Fibroblast of pulmonary artery (primary cell): ENCODE measurements at regions not wholly inside any gene's neighbourhood (a gene's known extent, or its start where the extent isn't known, plus 50 kb on each side); places are given as distances from the start of the nearest gene placed in this dataset.

Experiments used
- DNase-seq: peaks from one replicate; pipeline ENCODE4 v3.0.0-alpha.2; 2010; ENCODE audit warnings: low read depth
- H3K4me3 ChIP-seq: replicated peaks from 2 replicates; pipeline ENCODE4 v1.5.1; 2011; ENCODE audit warnings: low read depth, mild to moderate bottlenecking, control low read depth, low read length, moderate library complexity
- CTCF ChIP-seq: IDR thresholded peaks from 2 replicates; pipeline ENCODE4 v1.5.1; 2011; ENCODE audit warnings: mild to moderate bottlenecking, control low read depth, low read length, inconsistent platforms; ENCODE audit errors: missing control alignments

GRCh38 chr15:61327019-61327631 lies 98.0 kb upstream of the RORA start:
- no peak for DNase-seq
- H3K4me3 ChIP-seq, result no peak overlapping the region
- TF ChIP-seq CTCF, result no peak

GRCh38 chr15:61319892-61320291 lies 90.8 kb upstream of the RORA start:
- no peak for TF ChIP-seq CTCF
- DNase-seq, result no peak
- H3K4me3 ChIP-seq, result no peak overlapping the region

DNA sequence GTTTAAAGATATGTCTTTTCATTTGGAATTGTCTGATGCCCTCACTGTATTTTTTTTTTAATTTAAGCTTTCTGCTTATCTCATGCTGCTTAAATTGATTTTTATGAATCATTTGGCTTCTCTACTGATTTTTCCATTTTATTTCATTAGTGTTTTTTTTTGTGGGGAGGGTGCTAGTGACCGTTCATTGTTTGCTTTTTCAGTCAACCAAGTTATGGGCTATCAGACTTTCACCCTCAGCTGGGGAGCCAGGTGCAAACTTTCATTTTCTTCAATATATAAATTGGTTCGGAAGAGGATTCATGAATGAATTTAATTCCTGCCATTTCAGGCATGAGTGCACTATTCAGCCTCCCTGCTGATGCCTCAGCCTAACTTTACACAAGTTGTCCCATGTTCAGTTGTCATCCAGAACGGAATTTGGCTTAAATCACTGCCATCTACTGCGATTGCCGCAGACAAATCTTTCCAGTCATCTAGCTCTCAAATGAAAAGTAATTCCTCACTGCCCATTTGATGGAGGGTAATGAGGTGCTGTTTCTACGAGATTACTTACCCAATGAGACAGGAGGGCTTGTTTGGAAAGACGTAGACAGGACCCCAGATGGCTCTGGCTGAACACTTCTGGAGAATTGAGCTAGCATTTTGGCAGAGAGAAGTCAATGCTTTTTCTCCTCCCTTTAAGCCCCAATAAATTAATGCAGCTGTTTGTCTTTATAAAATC lies 89.9 kb upstream of the RORA start:
- DNase-seq, result no peak
- H3K4me3 ChIP-seq, result no peak overlapping the region
- no peak for TF ChIP-seq CTCF

DNA sequence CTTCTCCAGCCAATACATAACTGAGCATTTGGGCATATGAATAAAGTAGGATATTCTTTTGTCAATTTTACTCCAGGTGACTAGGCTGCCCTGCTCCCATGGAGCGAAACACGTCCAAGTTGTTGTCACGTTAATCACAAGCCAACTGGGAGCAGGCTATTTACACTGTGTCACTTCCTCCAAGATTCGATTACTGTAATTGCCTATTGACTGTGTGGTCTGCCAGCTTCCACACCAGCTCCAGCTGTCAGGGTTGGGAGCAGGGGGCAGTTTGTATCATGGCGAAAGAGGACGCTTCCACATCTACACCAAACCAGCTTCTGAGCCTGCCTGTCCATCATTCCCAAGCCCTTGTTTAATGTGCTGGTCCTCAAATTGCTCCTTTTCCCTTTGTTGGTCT lies 89.2 kb upstream of the RORA start:
- no peak for DNase-seq
- TF ChIP-seq CTCF, result no peak
- no peak overlapping the region for H3K4me3 ChIP-seq

- no peak for DNase-seq
- TF ChIP-seq CTCF, result no peak
These were observed 86.4 kb upstream of the RORA start for GRCh38 chr15:61315471-61315870.

DNA sequence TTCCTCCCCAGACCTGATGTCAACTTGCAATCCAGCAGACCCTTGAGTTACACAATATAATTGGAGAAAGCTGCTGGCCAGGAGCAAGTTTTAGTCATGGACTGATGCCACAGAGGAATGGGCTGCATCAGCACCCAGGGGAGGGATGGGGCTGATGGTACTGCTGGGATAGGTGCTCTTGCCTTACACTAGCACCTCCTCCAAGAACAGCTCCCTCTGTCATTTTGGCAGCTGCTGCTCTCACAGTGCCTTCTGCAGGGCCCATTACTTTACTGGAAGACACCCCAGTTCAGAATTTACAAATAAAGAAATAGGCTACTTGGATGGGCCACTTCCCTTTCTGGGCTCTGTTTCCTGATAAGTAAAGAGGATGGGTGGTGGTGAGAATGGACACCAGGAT lies 85.3 kb upstream of the RORA start:
- no peak for TF ChIP-seq CTCF
- no peak for DNase-seq
- H3K4me3 ChIP-seq, result no peak overlapping the region

More at GRCh38 chr15:61315471-61315870, 86.4 kb upstream of the RORA start:
- no peak overlapping the region for H3K4me3 ChIP-seq

DNA sequence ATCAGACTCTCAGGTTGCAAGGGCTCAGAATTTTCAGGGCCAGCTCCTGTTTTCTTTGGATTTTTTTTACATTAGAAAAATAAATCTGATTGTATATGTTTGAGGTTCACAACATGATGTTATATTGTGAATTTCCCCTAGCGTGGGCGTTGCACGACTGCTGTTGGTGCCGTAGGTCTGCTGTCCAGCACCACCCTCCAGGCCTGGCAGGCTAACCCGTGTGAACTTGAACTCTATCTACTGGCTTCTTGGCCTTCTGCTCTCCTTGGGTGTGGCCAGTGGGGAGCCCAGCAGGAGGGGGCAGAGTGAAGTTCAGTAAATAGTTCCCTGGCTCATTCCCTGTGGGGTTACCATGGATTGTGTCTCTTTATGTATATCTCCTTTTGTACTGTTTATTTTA lies 80.5 kb upstream of the RORA start:
- TF ChIP-seq CTCF, result no peak
- DNase-seq, result no peak
- H3K4me3 ChIP-seq, result no peak overlapping the region
